ENCODE measurements at regions not wholly inside any gene's neighbourhood (a gene's known extent, or its start where the extent isn't known, plus 50 kb on each side); places are given as distances from the start of the nearest gene placed in this dataset.

DNA sequence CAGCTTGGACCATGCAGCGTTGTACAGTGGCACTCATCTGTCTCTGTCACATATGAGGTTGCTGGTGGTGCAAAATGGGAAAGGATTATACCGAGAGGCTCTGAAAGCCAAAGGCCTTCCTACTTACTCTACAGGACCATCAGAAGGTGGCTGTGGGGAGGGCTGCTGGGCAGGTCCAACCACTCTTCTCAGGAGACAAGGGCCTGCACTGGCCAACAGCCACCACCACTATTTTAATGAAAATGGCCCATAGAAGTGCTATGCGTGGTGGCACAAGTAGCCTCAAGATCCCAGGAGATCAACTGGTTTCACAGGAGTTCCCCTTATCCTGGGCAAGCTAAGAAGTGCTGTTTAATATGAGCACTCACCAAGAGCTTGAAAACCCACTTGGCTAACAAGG, 52.3 kb downstream of the MRPL57 start:
- FAIRE-seq (no peak), DNase-seq (ENCODE audit: insufficient read length, low spot score) (no peak)
- TF ChIP-seq POU2F2 (IDR thresholded peaks at IDR 0.05; ENCODE audit: low read depth, low read length) (no peak), POLR2AphosphoS5 (IDR thresholded peaks at IDR 0.05; ENCODE audit: low read depth, low read length) (no peak), POLR2A (IDR thresholded peaks at IDR 0.05; ENCODE audit: low read depth, low read length) (no peak)

- FAIRE-seq (no peak), DNase-seq (ENCODE audit: insufficient read length, low spot score) (no peak)
- TF ChIP-seq SPI1 (IDR thresholded peaks at IDR 0.05; ENCODE audit: low read depth, low read length) (no peak), TAF1 (IDR thresholded peaks at IDR 0.05; ENCODE audit: low read depth, low read length) (no peak), POLR2AphosphoS5 (IDR thresholded peaks at IDR 0.05; ENCODE audit: low read depth, low read length) (no peak), PAX5 (IDR thresholded peaks at IDR 0.05; ENCODE audit: insufficient read depth, low read length, severe bottlenecking) (no peak), POU2F2 (IDR thresholded peaks at IDR 0.05; ENCODE audit: low read depth, low read length) (no peak), POLR2A (IDR thresholded peaks at IDR 0.05; ENCODE audit: low read depth, low read length) (no peak)
Observed at GRCh38 chr13:21229241-21230024, 53.0 kb downstream of the MRPL57 start.

DNA sequence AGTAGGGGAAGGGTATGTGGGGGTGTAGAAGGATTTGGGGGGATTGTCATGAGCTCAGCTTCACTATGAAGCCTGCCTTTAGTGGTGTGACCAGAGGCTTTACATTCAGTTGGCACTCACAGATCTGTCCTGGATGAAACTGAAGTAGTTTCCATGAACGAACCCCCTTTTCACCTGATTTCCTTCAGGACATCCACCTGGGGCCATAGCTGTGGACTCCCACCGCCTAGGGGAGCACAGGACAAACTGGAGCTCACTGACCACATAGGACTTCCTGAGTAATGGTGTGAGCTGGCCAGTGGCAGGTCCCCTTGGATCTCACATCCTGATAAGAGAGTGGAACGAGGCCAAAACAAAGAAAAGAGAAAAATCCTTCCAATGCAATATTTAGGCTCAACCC, 54.1 kb downstream of the MRPL57 start:
- DNase-seq (ENCODE audit: insufficient read length, low spot score) (no peak), FAIRE-seq (no peak)
- no peak for TF ChIP-seq TAF1 (IDR thresholded peaks at IDR 0.05; ENCODE audit: low read depth, low read length)
- TF ChIP-seq PAX5 (IDR thresholded peaks at IDR 0.05; ENCODE audit: insufficient read depth, low read length, severe bottlenecking): no peak
- TF ChIP-seq SPI1 (IDR thresholded peaks at IDR 0.05; ENCODE audit: low read depth, low read length): no peak
- no peak for TF ChIP-seq POLR2A (IDR thresholded peaks at IDR 0.05; ENCODE audit: low read depth, low read length)
- TF ChIP-seq POLR2AphosphoS5 (IDR thresholded peaks at IDR 0.05; ENCODE audit: low read depth, low read length): no peak
- TF ChIP-seq POU2F2 (IDR thresholded peaks at IDR 0.05; ENCODE audit: low read depth, low read length): no peak

DNA sequence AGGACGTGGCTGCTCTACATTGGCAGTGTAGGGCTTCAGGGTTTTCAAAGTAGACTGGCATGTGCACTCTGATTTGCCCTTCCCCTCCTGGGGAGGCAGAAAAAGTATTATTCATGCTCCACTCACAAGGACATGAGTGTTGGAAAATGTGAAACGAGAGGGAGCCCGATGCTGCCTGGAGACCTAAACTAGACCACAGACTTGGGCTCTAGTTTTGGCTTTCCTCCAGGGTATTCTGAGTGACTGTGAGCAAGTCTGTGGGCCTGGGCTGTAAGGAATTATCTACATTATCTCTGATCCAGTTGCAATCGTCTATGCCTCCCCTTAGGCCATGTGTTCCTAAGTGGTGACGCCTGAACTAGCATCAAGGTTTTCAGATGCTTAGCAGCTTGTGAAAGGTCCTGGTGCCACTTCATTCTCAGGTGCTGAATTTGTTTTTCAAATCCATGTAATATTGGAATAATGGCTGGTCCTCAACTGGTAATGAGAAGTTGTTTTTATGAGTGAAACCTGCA, 55.0 kb downstream of the MRPL57 start:
- no peak for FAIRE-seq
- TF ChIP-seq TAF1 (IDR thresholded peaks at IDR 0.05; ENCODE audit: low read depth, low read length) (no peak), SPI1 (IDR thresholded peaks at IDR 0.05; ENCODE audit: low read depth, low read length) (no peak), POLR2A (IDR thresholded peaks at IDR 0.05; ENCODE audit: low read depth, low read length) (no peak), PAX5 (IDR thresholded peaks at IDR 0.05; ENCODE audit: insufficient read depth, low read length, severe bottlenecking) (no peak), POU2F2 (IDR thresholded peaks at IDR 0.05; ENCODE audit: low read depth, low read length) (no peak), POLR2AphosphoS5 (IDR thresholded peaks at IDR 0.05; ENCODE audit: low read depth, low read length) (no peak)
- DNase-seq (ENCODE audit: insufficient read length, low spot score): no peak

- FAIRE-seq (no peak), DNase-seq (ENCODE audit: insufficient read length, low spot score) (no peak)
Observed at GRCh38 chr13:21232196-21232595, 55.7 kb downstream of the MRPL57 start.

DNA sequence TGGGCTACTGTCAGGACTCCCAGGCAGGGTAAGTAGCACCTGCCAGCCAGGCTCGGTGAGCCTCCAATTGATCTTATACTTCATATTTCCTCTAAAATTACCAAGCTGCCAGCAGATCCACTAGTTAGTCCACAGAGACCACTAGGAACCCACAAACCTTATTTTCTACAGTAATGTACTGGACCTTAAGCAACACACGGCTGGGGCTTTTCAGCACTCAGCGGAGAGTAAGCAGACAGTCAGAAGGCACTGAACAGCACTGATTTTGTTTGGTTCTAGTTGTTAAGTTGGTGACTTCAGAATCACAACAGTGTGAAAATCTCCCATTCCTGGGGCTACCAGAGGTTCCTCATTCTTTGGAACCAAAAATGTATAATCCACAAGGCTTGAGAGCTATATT, 56.1 kb downstream of the MRPL57 start:
- TF ChIP-seq POU2F2 (IDR thresholded peaks at IDR 0.05; ENCODE audit: low read depth, low read length) (no peak), PAX5 (IDR thresholded peaks at IDR 0.05; ENCODE audit: insufficient read depth, low read length, severe bottlenecking) (no peak), SPI1 (IDR thresholded peaks at IDR 0.05; ENCODE audit: low read depth, low read length) (no peak), POLR2A (IDR thresholded peaks at IDR 0.05; ENCODE audit: low read depth, low read length) (no peak), POLR2AphosphoS5 (IDR thresholded peaks at IDR 0.05; ENCODE audit: low read depth, low read length) (no peak), TAF1 (IDR thresholded peaks at IDR 0.05; ENCODE audit: low read depth, low read length) (no peak)
- FAIRE-seq: no peak
- no peak for DNase-seq (ENCODE audit: insufficient read length, low spot score)

More at GRCh38 chr13:21232196-21232595, 55.7 kb downstream of the MRPL57 start:
- no peak for TF ChIP-seq POLR2A (IDR thresholded peaks at IDR 0.05; ENCODE audit: low read depth, low read length)
- no peak for TF ChIP-seq PAX5 (IDR thresholded peaks at IDR 0.05; ENCODE audit: insufficient read depth, low read length, severe bottlenecking)
- no peak for TF ChIP-seq SPI1 (IDR thresholded peaks at IDR 0.05; ENCODE audit: low read depth, low read length)

DNA sequence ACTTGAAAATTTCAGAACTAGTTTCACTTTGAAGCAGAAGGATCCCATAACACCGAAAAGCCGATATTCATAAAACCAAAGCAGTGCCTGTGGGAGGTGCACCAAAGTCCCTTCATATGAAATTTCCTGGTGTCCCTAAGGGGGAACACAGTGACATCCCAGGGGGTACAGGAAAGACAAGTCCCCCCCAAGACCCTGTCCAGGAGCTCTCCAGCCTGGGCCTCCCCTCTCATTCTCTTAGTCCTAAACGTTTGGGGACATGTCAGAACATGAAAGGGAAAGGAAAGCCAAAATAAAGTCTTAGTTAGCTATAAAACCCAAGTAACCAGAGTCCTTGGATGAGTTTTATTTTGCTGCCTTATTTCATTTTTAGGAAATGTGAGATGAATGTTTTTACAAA, 56.6 kb downstream of the MRPL57 start:
- DNase-seq (ENCODE audit: insufficient read length, low spot score): no peak
- FAIRE-seq: no peak
- TF ChIP-seq TAF1 (IDR thresholded peaks at IDR 0.05; ENCODE audit: low read depth, low read length): no peak
- no peak for TF ChIP-seq POLR2AphosphoS5 (IDR thresholded peaks at IDR 0.05; ENCODE audit: low read depth, low read length)
- no peak for TF ChIP-seq POU2F2 (IDR thresholded peaks at IDR 0.05; ENCODE audit: low read depth, low read length)
- TF ChIP-seq SPI1 (IDR thresholded peaks at IDR 0.05; ENCODE audit: low read depth, low read length): no peak
- TF ChIP-seq PAX5 (IDR thresholded peaks at IDR 0.05; ENCODE audit: insufficient read depth, low read length, severe bottlenecking): no peak

GRCh38 chr13:21234526-21234925, 58.1 kb downstream of the MRPL57 start:
- no peak for DNase-seq (ENCODE audit: insufficient read length, low spot score)
- TF ChIP-seq POU2F2 (IDR thresholded peaks at IDR 0.05; ENCODE audit: low read depth, low read length) (no peak), POLR2A (IDR thresholded peaks at IDR 0.05; ENCODE audit: low read depth, low read length) (no peak), POLR2AphosphoS5 (IDR thresholded peaks at IDR 0.05; ENCODE audit: low read depth, low read length) (no peak), PAX5 (IDR thresholded peaks at IDR 0.05; ENCODE audit: insufficient read depth, low read length, severe bottlenecking) (no peak), SPI1 (IDR thresholded peaks at IDR 0.05; ENCODE audit: low read depth, low read length) (no peak), TAF1 (IDR thresholded peaks at IDR 0.05; ENCODE audit: low read depth, low read length) (no peak)
- FAIRE-seq: peak; percentile 52

DNA sequence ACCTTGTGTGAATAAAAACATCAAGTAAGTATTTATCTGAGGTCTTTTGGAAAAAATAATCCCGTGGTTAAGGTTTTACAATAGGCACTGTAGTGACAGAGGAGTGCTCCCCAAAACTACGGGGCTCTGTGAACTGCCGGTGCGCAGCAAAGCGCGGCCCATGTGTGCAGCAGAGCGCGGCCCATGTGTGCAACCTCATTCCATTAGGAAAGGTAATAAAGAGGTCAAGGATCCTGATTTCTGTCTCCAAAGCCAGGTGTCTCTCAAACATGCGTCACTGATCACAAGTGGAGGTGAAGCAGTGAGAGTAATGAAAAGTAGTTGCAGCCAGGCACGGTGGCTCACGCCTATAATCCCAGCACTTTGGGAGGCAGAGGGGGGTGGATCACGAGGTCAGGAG, 58.7 kb downstream of the MRPL57 start:
- DNase-seq (ENCODE audit: insufficient read length, low spot score) (no peak), FAIRE-seq (no peak)
- TF ChIP-seq POU2F2 (IDR thresholded peaks at IDR 0.05; ENCODE audit: low read depth, low read length): no peak
- TF ChIP-seq PAX5 (IDR thresholded peaks at IDR 0.05; ENCODE audit: insufficient read depth, low read length, severe bottlenecking): no peak
- no peak for TF ChIP-seq POLR2A (IDR thresholded peaks at IDR 0.05; ENCODE audit: low read depth, low read length)
- TF ChIP-seq TAF1 (IDR thresholded peaks at IDR 0.05; ENCODE audit: low read depth, low read length): no peak
- TF ChIP-seq SPI1 (IDR thresholded peaks at IDR 0.05; ENCODE audit: low read depth, low read length): no peak
- no peak for TF ChIP-seq POLR2AphosphoS5 (IDR thresholded peaks at IDR 0.05; ENCODE audit: low read depth, low read length)

GRCh38 chr13:21237081-21237480, 60.6 kb downstream of the MRPL57 start:
- TF ChIP-seq POLR2AphosphoS5 (IDR thresholded peaks at IDR 0.05; ENCODE audit: low read depth, low read length): no peak
- no peak for TF ChIP-seq TAF1 (IDR thresholded peaks at IDR 0.05; ENCODE audit: low read depth, low read length)
- TF ChIP-seq POU2F2 (IDR thresholded peaks at IDR 0.05; ENCODE audit: low read depth, low read length): no peak
- no peak for TF ChIP-seq POLR2A (IDR thresholded peaks at IDR 0.05; ENCODE audit: low read depth, low read length)
- no peak for TF ChIP-seq SPI1 (IDR thresholded peaks at IDR 0.05; ENCODE audit: low read depth, low read length)
- no peak for TF ChIP-seq PAX5 (IDR thresholded peaks at IDR 0.05; ENCODE audit: insufficient read depth, low read length, severe bottlenecking)
- FAIRE-seq: no peak
- DNase-seq (ENCODE audit: insufficient read length, low spot score): no peak

Measured in GM12891 (cell line).